ENCODE measurements at regions not wholly inside any gene's neighbourhood (a gene's known extent, or its start where the extent isn't known, plus 50 kb on each side); places are given as distances from the start of the nearest gene placed in this dataset.

- DNase-seq (ENCODE audit: extremely low spot score) = no peak
- TF ChIP-seq FOXM1 (IDR thresholded peaks at IDR 0.05; ENCODE audit: borderline replicate concordance) (no peak), ELF4 (IDR thresholded peaks at IDR 0.05) (no peak), LEF1 (IDR thresholded peaks at IDR 0.05; ENCODE audit: borderline replicate concordance) (no peak), NFRKB (IDR thresholded peaks at IDR 0.05) (no peak), SP1 (IDR thresholded peaks at IDR 0.05) (no peak), L3MBTL2 (conservative IDR thresholded peaks at IDR 0.05) (no peak), HDGF (IDR thresholded peaks at IDR 0.05; ENCODE audit: borderline replicate concordance) (no peak), ARNT (IDR thresholded peaks at IDR 0.05) (no peak), FOXK2 (IDR thresholded peaks at IDR 0.05) (no peak), FOXA1 (IDR thresholded peaks at IDR 0.05) (no peak)
- TF ChIP-seq, protein P1, sequence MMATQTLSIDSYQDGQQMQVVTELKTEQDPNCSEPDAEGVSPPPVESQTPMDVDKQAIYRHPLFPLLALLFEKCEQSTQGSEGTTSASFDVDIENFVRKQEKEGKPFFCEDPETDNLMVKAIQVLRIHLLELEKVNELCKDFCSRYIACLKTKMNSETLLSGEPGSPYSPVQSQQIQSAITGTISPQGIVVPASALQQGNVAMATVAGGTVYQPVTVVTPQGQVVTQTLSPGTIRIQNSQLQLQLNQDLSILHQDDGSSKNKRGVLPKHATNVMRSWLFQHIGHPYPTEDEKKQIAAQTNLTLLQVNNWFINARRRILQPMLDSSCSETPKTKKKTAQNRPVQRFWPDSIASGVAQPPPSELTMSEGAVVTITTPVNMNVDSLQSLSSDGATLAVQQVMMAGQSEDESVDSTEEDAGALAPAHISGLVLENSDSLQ (IDR thresholded peaks at IDR 0.05) = no peak
- ChIA-PET CTCF (no interaction called here), POLR2A (no interaction called here)
Measured at GRCh38 chr3:3641877-3642455, 157.3 kb upstream of the LRRN1 start.

DNA sequence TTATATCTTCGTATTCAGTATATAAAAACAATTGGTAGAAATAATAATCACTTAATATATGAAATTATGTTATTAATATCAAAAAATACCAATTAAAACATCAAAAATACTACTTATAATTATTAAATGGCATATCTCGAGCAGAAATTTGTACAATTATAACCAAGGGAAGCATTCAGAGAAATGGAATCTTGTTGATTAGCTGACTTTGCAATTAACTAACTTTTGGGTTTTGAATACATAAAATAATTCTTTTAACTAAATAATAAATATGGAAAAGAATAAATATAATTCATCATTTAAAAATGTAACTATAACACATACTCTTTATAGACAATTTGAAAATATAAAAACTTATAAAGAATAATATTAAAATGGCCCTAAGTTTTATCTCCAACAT lies 160.2 kb upstream of the LRRN1 start:
- CTCF ChIA-PET = no interaction called here
- no peak for TF ChIP-seq HDGF (IDR thresholded peaks at IDR 0.05; ENCODE audit: borderline replicate concordance)
- TF ChIP-seq LEF1 (IDR thresholded peaks at IDR 0.05; ENCODE audit: borderline replicate concordance) = no peak
- TF ChIP-seq SP1 (IDR thresholded peaks at IDR 0.05) = no peak
- no peak for TF ChIP-seq FOXM1 (IDR thresholded peaks at IDR 0.05; ENCODE audit: borderline replicate concordance)
- POLR2A ChIA-PET = no interaction called here
- DNase-seq (ENCODE audit: extremely low spot score) = no peak

- POLR2A ChIA-PET = no interaction called here
- no peak for DNase-seq (ENCODE audit: extremely low spot score)
- TF ChIP-seq HDGF (IDR thresholded peaks at IDR 0.05; ENCODE audit: borderline replicate concordance) (no peak), TARDBP (IDR thresholded peaks at IDR 0.05) (no peak), L3MBTL2 (conservative IDR thresholded peaks at IDR 0.05) (no peak), FOXM1 (IDR thresholded peaks at IDR 0.05; ENCODE audit: borderline replicate concordance) (no peak), NFRKB (IDR thresholded peaks at IDR 0.05) (no peak), FOXA1 (IDR thresholded peaks at IDR 0.05) (no peak), LEF1 (IDR thresholded peaks at IDR 0.05; ENCODE audit: borderline replicate concordance) (no peak), ARNT (IDR thresholded peaks at IDR 0.05) (no peak), BHLHE40 (IDR thresholded peaks at IDR 0.05; ENCODE audit: borderline replicate concordance) (no peak)
- TF ChIP-seq, protein P1 (IDR thresholded peaks at IDR 0.05) = no peak
- CTCF ChIA-PET = no interaction called here
Measured at GRCh38 chr3:3636815-3637214, 162.4 kb upstream of the LRRN1 start.

DNA sequence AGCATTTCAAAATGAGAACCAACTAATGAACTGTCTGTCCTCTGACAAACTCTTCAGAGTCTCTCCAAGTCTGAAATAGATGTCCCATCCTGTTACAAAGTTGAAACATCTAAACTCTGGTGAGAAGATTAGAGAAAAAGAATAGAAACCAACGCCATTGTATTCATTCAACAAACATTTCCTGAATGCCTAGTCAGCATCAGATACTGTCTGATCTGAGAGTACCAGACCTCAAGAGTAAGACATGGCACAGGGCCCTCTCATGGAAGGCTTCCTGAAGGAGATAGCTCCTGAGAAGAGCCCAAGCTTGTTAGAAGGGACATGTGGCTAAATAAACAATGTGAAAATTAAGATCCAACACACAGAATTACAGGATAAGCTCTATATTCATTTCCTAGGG lies 164.1 kb upstream of the LRRN1 start:
- CTCF ChIA-PET = no interaction called here
- no peak for DNase-seq (ENCODE audit: extremely low spot score)
- no peak for TF ChIP-seq SUZ12 (IDR thresholded peaks at IDR 0.05)
- no peak for TF ChIP-seq SP1 (IDR thresholded peaks at IDR 0.05)
- no peak for TF ChIP-seq LEF1 (IDR thresholded peaks at IDR 0.05; ENCODE audit: borderline replicate concordance)
- TF ChIP-seq ELF4 (IDR thresholded peaks at IDR 0.05) = no peak
- no peak for TF ChIP-seq ZNF384 (IDR thresholded peaks at IDR 0.05)
- POLR2A ChIA-PET = no interaction called here

- TF ChIP-seq TARDBP (IDR thresholded peaks at IDR 0.05) = no peak
- no peak for TF ChIP-seq NFRKB (IDR thresholded peaks at IDR 0.05)
- TF ChIP-seq ELF4 (IDR thresholded peaks at IDR 0.05) = no peak
- TF ChIP-seq HDGF (IDR thresholded peaks at IDR 0.05; ENCODE audit: borderline replicate concordance) = no peak
- TF ChIP-seq ZNF384 (IDR thresholded peaks at IDR 0.05) = no peak
- TF ChIP-seq LEF1 (IDR thresholded peaks at IDR 0.05; ENCODE audit: borderline replicate concordance) = no peak
- TF ChIP-seq, protein P1 (IDR thresholded peaks at IDR 0.05) = no peak
- no peak for TF ChIP-seq ARNT (IDR thresholded peaks at IDR 0.05)
- no peak for TF ChIP-seq BHLHE40 (IDR thresholded peaks at IDR 0.05; ENCODE audit: borderline replicate concordance)
- no peak for TF ChIP-seq FOXM1 (IDR thresholded peaks at IDR 0.05; ENCODE audit: borderline replicate concordance)
- TF ChIP-seq CTBP1 (IDR thresholded peaks at IDR 0.05; ENCODE audit: borderline replicate concordance) = no peak
- no peak for TF ChIP-seq SP1 (IDR thresholded peaks at IDR 0.05)
- no peak for TF ChIP-seq FOXK2 (IDR thresholded peaks at IDR 0.05)
- no peak for TF ChIP-seq L3MBTL2 (conservative IDR thresholded peaks at IDR 0.05)
- TF ChIP-seq SUZ12 (IDR thresholded peaks at IDR 0.05) = no peak
- no peak for TF ChIP-seq FOXA1 (IDR thresholded peaks at IDR 0.05)
- CTCF ChIA-PET = no interaction called here
- POLR2A ChIA-PET = no interaction called here
- DNase-seq (ENCODE audit: extremely low spot score) = no peak
Measured at GRCh38 chr3:3634326-3634725, 164.9 kb upstream of the LRRN1 start.

- no peak for DNase-seq (ENCODE audit: extremely low spot score)
- TF ChIP-seq ARNT (IDR thresholded peaks at IDR 0.05) (no peak), ZNF384 (IDR thresholded peaks at IDR 0.05) (no peak), TARDBP (IDR thresholded peaks at IDR 0.05) (no peak), LEF1 (IDR thresholded peaks at IDR 0.05; ENCODE audit: borderline replicate concordance) (no peak), FOXM1 (IDR thresholded peaks at IDR 0.05; ENCODE audit: borderline replicate concordance) (no peak), HDGF (IDR thresholded peaks at IDR 0.05; ENCODE audit: borderline replicate concordance) (no peak), ELF4 (IDR thresholded peaks at IDR 0.05) (no peak), FOXK2 (IDR thresholded peaks at IDR 0.05) (no peak), NFRKB (IDR thresholded peaks at IDR 0.05) (no peak), CTBP1 (IDR thresholded peaks at IDR 0.05; ENCODE audit: borderline replicate concordance) (no peak), BHLHE40 (IDR thresholded peaks at IDR 0.05; ENCODE audit: borderline replicate concordance) (no peak), FOXA1 (IDR thresholded peaks at IDR 0.05) (no peak), L3MBTL2 (conservative IDR thresholded peaks at IDR 0.05) (no peak), SUZ12 (IDR thresholded peaks at IDR 0.05) (no peak), SP1 (IDR thresholded peaks at IDR 0.05) (no peak)
- TF ChIP-seq, protein P1 (IDR thresholded peaks at IDR 0.05) = no peak
- CTCF ChIA-PET = no interaction called here
- POLR2A ChIA-PET = no interaction called here
Measured at GRCh38 chr3:3633761-3634160, 165.5 kb upstream of the LRRN1 start.
